ENCODE measurements at regions not wholly inside any gene's neighbourhood (a gene's known extent, or its start where the extent isn't known, plus 50 kb on each side); places are given as distances from the start of the nearest gene placed in this dataset.

DNA sequence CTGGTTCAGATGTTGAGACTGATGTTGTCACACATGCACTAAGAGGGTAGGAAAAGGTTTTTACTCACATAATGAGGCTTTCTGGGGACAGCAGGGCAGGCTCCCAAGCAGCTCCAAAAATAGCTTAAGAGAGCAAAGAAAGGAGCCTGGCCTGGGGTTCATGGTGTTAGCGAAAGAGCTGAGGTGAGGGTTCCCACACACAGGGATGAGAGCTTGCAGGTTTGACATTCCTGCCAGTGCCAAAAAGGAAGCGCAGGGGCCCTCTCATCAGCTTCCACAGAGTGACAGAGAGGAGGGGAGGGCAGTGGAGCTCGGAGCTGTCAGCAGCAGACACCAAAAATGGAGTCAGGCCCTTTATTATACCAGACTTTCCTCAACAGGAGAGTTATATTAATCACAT lies 65.5 kb upstream of the FAM216B start:
- TF ChIP-seq ZNF121 (CRISPR knock-in tag; IDR thresholded peaks at IDR 0.05) (no peak), NFYB (CRISPR knock-in tag; conservative IDR thresholded peaks at IDR 0.05; ENCODE audit: low read depth) (no peak), TEAD1 (CRISPR knock-in tag; IDR thresholded peaks at IDR 0.05) (no peak)
- TF ChIP-seq, protein P1, sequence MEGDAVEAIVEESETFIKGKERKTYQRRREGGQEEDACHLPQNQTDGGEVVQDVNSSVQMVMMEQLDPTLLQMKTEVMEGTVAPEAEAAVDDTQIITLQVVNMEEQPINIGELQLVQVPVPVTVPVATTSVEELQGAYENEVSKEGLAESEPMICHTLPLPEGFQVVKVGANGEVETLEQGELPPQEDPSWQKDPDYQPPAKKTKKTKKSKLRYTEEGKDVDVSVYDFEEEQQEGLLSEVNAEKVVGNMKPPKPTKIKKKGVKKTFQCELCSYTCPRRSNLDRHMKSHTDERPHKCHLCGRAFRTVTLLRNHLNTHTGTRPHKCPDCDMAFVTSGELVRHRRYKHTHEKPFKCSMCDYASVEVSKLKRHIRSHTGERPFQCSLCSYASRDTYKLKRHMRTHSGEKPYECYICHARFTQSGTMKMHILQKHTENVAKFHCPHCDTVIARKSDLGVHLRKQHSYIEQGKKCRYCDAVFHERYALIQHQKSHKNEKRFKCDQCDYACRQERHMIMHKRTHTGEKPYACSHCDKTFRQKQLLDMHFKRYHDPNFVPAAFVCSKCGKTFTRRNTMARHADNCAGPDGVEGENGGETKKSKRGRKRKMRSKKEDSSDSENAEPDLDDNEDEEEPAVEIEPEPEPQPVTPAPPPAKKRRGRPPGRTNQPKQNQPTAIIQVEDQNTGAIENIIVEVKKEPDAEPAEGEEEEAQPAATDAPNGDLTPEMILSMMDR (IDR thresholded peaks at IDR 0.05): no peak
- TF ChIP-seq, protein P2, sequence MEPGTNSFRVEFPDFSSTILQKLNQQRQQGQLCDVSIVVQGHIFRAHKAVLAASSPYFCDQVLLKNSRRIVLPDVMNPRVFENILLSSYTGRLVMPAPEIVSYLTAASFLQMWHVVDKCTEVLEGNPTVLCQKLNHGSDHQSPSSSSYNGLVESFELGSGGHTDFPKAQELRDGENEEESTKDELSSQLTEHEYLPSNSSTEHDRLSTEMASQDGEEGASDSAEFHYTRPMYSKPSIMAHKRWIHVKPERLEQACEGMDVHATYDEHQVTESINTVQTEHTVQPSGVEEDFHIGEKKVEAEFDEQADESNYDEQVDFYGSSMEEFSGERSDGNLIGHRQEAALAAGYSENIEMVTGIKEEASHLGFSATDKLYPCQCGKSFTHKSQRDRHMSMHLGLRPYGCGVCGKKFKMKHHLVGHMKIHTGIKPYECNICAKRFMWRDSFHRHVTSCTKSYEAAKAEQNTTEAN (CRISPR knock-in tag; IDR thresholded peaks at IDR 0.05): no peak

All from WTC11 (cell line).